DOHH2 (cell line): ENCODE measurements at regions not wholly inside any gene's neighbourhood (a gene's known extent, or its start where the extent isn't known, plus 50 kb on each side); places are given as distances from the start of the nearest gene placed in this dataset.
"Not testable (repeated sequence)": the region's sequence is repeated elsewhere in the genome, so short reads cannot be mapped to it uniquely, and the experiment has no call there.

Source experiments
- H3F3A ChIP-seq: fragments of 200-600 bp; sonication (generic), shearing (Covaris generic); 2 replicates; pipeline ENCODE4 v1.6.0; 2016; ENCODE audit warnings: antibody characterized with exemption, mild to moderate bottlenecking; ENCODE audit not compliant: control insufficient read depth, insufficient read depth
- H3K27ac ChIP-seq: fragments of 200-600 bp; sonication (generic); 2 replicates; pipeline ENCODE4 v1.5.1; 2014; ENCODE audit warnings: low read depth, mild to moderate bottlenecking, low read length, moderate library complexity
- H3K27me3 ChIP-seq: fragments of 200-600 bp; sonication (generic); 2 replicates; pipeline ENCODE4 v1.6.1; 2014; ENCODE audit warnings: mild to moderate bottlenecking, low read length, mixed read lengths; ENCODE audit not compliant: control insufficient read depth
- H3K36me3 ChIP-seq: fragments of 200-600 bp; sonication (generic); 2 replicates; pipeline ENCODE4 v1.6.1; 2014; ENCODE audit warnings: mild to moderate bottlenecking, low read length, moderate library complexity, mixed read lengths; ENCODE audit not compliant: control insufficient read depth
- H3K4me1 ChIP-seq: fragments of 200-600 bp; sonication (generic); 2 replicates; pipeline ENCODE4 v1.6.1; 2014; ENCODE audit warnings: mild to moderate bottlenecking, low read length, mixed read lengths; ENCODE audit not compliant: control insufficient read depth
- H3K4me2 ChIP-seq: fragments of 200-600 bp; sonication (generic); 2 replicates; pipeline ENCODE4 v1.6.0; 2014; ENCODE audit warnings: mild to moderate bottlenecking, low read length, moderate library complexity
- H3K4me3 ChIP-seq: fragments of 200-600 bp; sonication (generic); 2 replicates; pipeline ENCODE4 v1.5.1; 2014; ENCODE audit warnings: mild to moderate bottlenecking, low read length, mixed read lengths
- H3K79me2 ChIP-seq: fragments of 200-600 bp; sonication (generic); 2 replicates; pipeline ENCODE4 v1.6.1; 2014; ENCODE audit warnings: mild to moderate bottlenecking, low read length, mixed read lengths; ENCODE audit not compliant: control insufficient read depth
- H3K9me2 ChIP-seq: fragments of 200-600 bp; sonication (generic); replicated peaks from 2 replicates; pipeline ENCODE4 v1.6.1; 2014; ENCODE audit warnings: mild to moderate bottlenecking, low read length, mixed read lengths; ENCODE audit not compliant: control insufficient read depth
- H3K9me3 ChIP-seq: fragments of 200-600 bp; sonication (generic); 2 replicates; pipeline ENCODE4 v1.6.1; 2014; ENCODE audit warnings: antibody characterized with exemption, low read length, mixed read lengths; ENCODE audit not compliant: control insufficient read depth, insufficient read depth
- H4K20me1 ChIP-seq: fragments of 200-600 bp; sonication (generic); 2 replicates; pipeline ENCODE4 v1.6.0; 2014; ENCODE audit warnings: low read depth, mild to moderate bottlenecking, antibody characterized with exemption, low read length, moderate library complexity; ENCODE audit not compliant: control insufficient read depth, insufficient read depth
- EZH2phosphoT487 ChIP-seq: fragments of 200-600 bp; sonication (generic); IDR thresholded peaks from 2 replicates; pipeline ENCODE4 v1.6.1; 2017; ENCODE audit warnings: borderline replicate concordance, mild to moderate bottlenecking, antibody characterized with exemption, low read length, moderate library complexity, mixed read lengths
- TF ChIP-seq, protein P1 (sequence below): fragments of 200-600 bp; sonication (generic); IDR thresholded peaks from one replicate; pipeline ENCODE4 v1.5.1; 2014; ENCODE audit warnings: antibody characterized with exemption, mild to moderate bottlenecking, low read depth, low read length; ENCODE audit not compliant: poor library complexity, severe bottlenecking

DNA sequence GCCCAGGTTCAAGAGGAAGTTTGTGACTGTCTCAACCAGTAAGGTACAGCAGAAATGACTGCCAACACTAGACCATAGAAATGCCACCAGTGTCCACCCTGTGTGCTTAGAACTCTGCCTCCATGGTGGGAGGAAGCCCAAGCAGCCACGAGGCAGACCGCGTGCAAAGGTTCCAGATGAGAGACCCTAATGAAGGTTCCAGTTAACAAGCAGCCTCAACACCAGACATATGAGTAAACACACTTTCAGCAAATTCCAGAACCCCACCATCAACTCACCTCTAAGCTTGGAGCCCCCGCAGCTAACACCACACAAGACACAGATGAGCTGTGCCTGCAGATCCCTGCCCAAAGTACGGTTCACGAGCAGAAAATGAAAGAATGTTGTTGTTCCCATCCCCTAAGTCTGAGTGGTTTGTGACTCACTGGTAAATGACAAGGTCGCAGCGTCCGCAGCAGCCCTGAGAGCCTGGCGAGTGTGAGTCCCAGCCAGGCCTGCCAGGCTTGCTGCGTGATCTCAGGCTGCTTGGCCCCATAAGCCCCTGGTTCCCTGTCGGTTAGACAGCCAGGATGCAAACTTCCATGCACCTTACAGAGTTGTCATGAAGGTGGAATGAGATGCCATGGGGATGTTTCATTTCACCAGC lies 193.7 kb downstream of the C16orf95 start:
- H4K20me1 ChIP-seq = no peaks in the 10 kb centered on the region
- H3K27ac ChIP-seq = no peak overlapping the region
- H3K36me3 ChIP-seq = no peaks in the 10 kb centered on the region
- H3K9me2 ChIP-seq = no peaks in the 10 kb centered on the region
- no peaks in the 10 kb centered on the region for H3K79me2 ChIP-seq
- H3F3A ChIP-seq = no peaks in the 10 kb centered on the region
- H3K4me2 ChIP-seq = no peak overlapping the region
- TF ChIP-seq EZH2phosphoT487 = no peak
- TF ChIP-seq, protein P1, sequence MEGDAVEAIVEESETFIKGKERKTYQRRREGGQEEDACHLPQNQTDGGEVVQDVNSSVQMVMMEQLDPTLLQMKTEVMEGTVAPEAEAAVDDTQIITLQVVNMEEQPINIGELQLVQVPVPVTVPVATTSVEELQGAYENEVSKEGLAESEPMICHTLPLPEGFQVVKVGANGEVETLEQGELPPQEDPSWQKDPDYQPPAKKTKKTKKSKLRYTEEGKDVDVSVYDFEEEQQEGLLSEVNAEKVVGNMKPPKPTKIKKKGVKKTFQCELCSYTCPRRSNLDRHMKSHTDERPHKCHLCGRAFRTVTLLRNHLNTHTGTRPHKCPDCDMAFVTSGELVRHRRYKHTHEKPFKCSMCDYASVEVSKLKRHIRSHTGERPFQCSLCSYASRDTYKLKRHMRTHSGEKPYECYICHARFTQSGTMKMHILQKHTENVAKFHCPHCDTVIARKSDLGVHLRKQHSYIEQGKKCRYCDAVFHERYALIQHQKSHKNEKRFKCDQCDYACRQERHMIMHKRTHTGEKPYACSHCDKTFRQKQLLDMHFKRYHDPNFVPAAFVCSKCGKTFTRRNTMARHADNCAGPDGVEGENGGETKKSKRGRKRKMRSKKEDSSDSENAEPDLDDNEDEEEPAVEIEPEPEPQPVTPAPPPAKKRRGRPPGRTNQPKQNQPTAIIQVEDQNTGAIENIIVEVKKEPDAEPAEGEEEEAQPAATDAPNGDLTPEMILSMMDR = no peak
- H3K9me3 ChIP-seq = peaks cover 5% of the 10 kb centered on the region; the same call in 1 of the 2 replicates
- H3K4me3 ChIP-seq = no peak overlapping the region
- H3K4me1 ChIP-seq = peaks cover 3% of the 10 kb centered on the region; the same call in 1 of the 2 replicates
- H3K27me3 ChIP-seq = no peaks in the 10 kb centered on the region

DNA sequence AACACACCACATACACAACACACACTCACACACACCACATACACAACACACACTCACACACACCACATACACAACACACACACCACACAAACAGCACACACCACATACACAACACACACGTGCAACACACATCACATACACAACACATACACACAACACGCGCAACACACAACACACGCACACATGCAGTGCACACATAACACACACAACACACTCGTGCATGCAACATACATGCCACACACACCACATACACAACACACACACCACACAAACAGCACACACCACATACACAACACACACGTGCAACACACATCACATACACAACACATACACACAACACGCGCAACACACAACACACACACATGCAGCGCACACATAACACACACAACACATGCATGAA lies 192.8 kb downstream of the C16orf95 start:
- H3K4me2 ChIP-seq, H3K27me3 ChIP-seq, H4K20me1 ChIP-seq, H3K4me3 ChIP-seq, H3K9me2 ChIP-seq, H3K9me3 ChIP-seq, H3K79me2 ChIP-seq, H3K36me3 ChIP-seq, H3K27ac ChIP-seq, H3F3A ChIP-seq, H3K4me1 ChIP-seq: not testable (repeated sequence)

DNA sequence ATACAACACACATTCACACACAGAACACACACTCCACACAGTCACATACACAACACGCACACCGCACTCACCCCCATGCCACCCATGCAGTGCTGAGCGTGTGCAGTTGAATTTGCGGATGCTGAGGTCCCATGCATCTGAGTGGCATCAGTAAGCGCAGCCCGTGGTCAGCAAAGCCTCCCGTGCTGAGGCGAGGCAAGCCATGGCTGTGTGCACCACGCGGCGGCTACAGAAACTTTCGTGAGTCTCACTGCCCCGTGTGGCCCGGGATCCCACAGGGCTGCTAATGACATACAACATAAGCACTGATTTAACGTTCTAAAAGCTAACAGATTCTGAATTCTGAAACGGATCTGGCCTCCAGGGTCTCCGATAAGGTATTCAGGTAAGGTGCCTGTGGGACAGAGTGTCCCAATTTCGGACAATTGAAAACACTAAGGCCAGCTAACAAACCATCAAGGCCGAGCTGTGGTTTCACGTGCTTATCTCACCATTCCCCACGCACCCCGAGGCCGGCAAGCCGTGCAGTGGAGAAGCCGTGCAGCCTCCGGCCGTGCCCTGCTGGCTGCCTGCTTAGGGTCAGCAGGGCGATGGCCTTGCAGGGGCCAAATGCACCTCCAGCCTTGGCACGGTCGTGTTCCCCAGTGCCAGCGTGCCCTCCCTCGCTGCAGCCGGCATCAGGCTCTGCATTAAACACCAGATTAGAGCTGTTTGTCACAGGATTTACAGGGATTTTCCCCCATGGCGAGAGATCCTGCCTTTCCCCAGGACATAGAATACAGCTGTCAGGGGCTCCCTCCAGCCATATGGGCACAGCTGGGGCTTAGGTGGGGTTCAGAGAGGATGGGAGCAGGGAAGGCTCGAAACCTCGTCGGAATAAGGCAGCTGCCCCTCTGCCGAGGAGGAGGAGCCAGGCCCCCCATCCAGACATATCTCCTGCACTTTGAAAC lies 191.7 kb downstream of the C16orf95 start:
- Histone ChIP-seq H3K4me2 (no peak overlapping the region), H3F3A (no peaks in the 10 kb centered on the region), H3K27me3 (no peaks in the 10 kb centered on the region), H3K9me2 (no peaks in the 10 kb centered on the region), H3K36me3 (no peaks in the 10 kb centered on the region), H3K27ac (no peak overlapping the region), H3K9me3 (peaks cover 5% of the 10 kb centered on the region; the same call in 1 of the 2 replicates), H4K20me1 (no peaks in the 10 kb centered on the region), H3K4me1 (peaks cover 1% of the 10 kb centered on the region; the same call in 1 of the 2 replicates), H3K4me3 (no peak overlapping the region), H3K79me2 (no peaks in the 10 kb centered on the region)
- TF ChIP-seq, protein P1 = no peak
- no peak for TF ChIP-seq EZH2phosphoT487
